Stromal cell of bone marrow (primary cell): ENCODE measurements at regions not wholly inside any gene's neighbourhood (a gene's known extent, or its start where the extent isn't known, plus 50 kb on each side); places are given as distances from the start of the nearest gene placed in this dataset.
"Not testable (repeated sequence)": the region's sequence is repeated elsewhere in the genome, so short reads cannot be mapped to it uniquely, and the experiment has no call there.

ENCODE experiments used
- DNase-seq: peaks from one replicate; pipeline ENCODE4 v3.0.0-alpha.2; 2012; ENCODE audit warnings: low read depth

GRCh38 chr3:132084982-132085381 is 50.2 kb upstream of the CPNE4 start:
- DNase-seq = no peak

GRCh38 chr3:132087356-132087755 is 52.5 kb upstream of the CPNE4 start:
- no peak for DNase-seq

GRCh38 chr3:132088291-132088690 is 53.5 kb upstream of the CPNE4 start:
- no peak for DNase-seq

GRCh38 chr3:132090921-132091320 is 56.1 kb upstream of the CPNE4 start:
- DNase-seq = no peak

- no peak for DNase-seq
These were observed 81.8 kb upstream of the CPNE4 start for GRCh38 chr3:132116601-132117000.

- DNase-seq = no peak
These were observed 82.8 kb upstream of the CPNE4 start for GRCh38 chr3:132117642-132118041.

GRCh38 chr3:132119531-132119930 is 84.7 kb upstream of the CPNE4 start:
- DNase-seq = no peak

- no peak for DNase-seq
These were observed 89.3 kb upstream of the CPNE4 start for GRCh38 chr3:132124096-132124495.

GRCh38 chr3:132124651-132125284 is 90.0 kb upstream of the CPNE4 start:
- no peak for DNase-seq

- DNase-seq = peak; percentile 67
These were observed 99.8 kb upstream of the CPNE4 start for GRCh38 chr3:132134611-132135010.

- peak; percentile 96 for DNase-seq
These were observed 101.0 kb upstream of the CPNE4 start for GRCh38 chr3:132135628-132136333.

GRCh38 chr3:132136334-132136716 is 101.5 kb upstream of the CPNE4 start:
- DNase-seq = no peak

GRCh38 chr3:132136902-132137301 is 102.1 kb upstream of the CPNE4 start:
- DNase-seq = not testable (repeated sequence)

GRCh38 chr3:132145833-132146232 is 111.0 kb upstream of the CPNE4 start:
- no peak for DNase-seq

GRCh38 chr3:132154619-132155018 is 119.8 kb upstream of the CPNE4 start:
- DNase-seq = no peak

GRCh38 chr3:132159145-132159544 is 124.3 kb upstream of the CPNE4 start:
- DNase-seq = no peak

GRCh38 chr3:132160198-132160597 is 125.4 kb upstream of the CPNE4 start:
- DNase-seq = no peak

- no peak for DNase-seq
These were observed 126.8 kb upstream of the CPNE4 start for GRCh38 chr3:132161608-132162007.

GRCh38 chr3:132164469-132165092 is 129.8 kb upstream of the CPNE4 start:
- DNase-seq = no peak

GRCh38 chr3:132167870-132168269 is 133.1 kb upstream of the CPNE4 start:
- no peak for DNase-seq

GRCh38 chr3:132174500-132174899 is 139.7 kb upstream of the CPNE4 start:
- DNase-seq = no peak

- DNase-seq = peak; percentile 32
These were observed 136.8 kb upstream of the ACP3 start for GRCh38 chr3:132180337-132180791.

GRCh38 chr3:132183811-132184210 is 133.4 kb upstream of the ACP3 start:
- DNase-seq = no peak
